Endothelial cell of umbilical vein (primary cell): ENCODE measurements at regions not wholly inside any gene's neighbourhood (a gene's known extent, or its start where the extent isn't known, plus 50 kb on each side); places are given as distances from the start of the nearest gene placed in this dataset.

Source experiments
- BruUV-seq: library from RNA; stranded (reverse); fragments of 400-500 nt; replicated peaks from 2 replicates; lab custom pipeline; 2021; lab: Mats Ljungman, UMichigan
- CTCF ChIA-PET: fragments of 300-600, 350-600 bp; sonication (Branson Sonifier 250); formaldehyde crosslinking; loops from one replicate; lab custom pipeline; 2021; ENCODE audit warnings: antibody characterized with exemption, inconsistent platforms; lab: Charles Lee
- POLR2A ChIA-PET: fragments of 300-600, 350-600 bp; sonication (Branson Sonifier 250); formaldehyde crosslinking; loops from one replicate; lab custom pipeline; 2021; ENCODE audit warnings: antibody characterized with exemption, inconsistent platforms; lab: Charles Lee
- DNase-seq: peaks from one replicate; pipeline ENCODE4 v3.0.0-alpha.2; 2011; ENCODE audit warnings: low read depth, low spot score
- FAIRE-seq: peaks from 2 replicates; lab custom pipeline; 2011; peaks lifted over from hg19 to GRCh38; lab: Jason Lieb, UNC
- H2AFZ ChIP-seq: 2 replicates; pipeline ENCODE4 v1.6.0; 2012; ENCODE audit warnings: low read depth, low read length, control low read depth, inconsistent platforms
- H3K27ac ChIP-seq: 2 replicates; pipeline ENCODE4 v1.5.1; 2011; ENCODE audit warnings: low read depth, mild to moderate bottlenecking, control low read depth, low read length, moderate library complexity; ENCODE audit not compliant: insufficient read depth
- H3K27me3 ChIP-seq, 2 experiments: 2 replicates each; pipeline versions ENCODE4 v1.6.0 to v1.6.1; 2011; ENCODE audit warnings: low read length in 2 of 2, mixed read lengths in 1 of 2; ENCODE audit not compliant: control insufficient read depth in 2 of 2, insufficient read depth in 2 of 2
- H3K36me3 ChIP-seq, 2 experiments: 2 replicates in 1 of 2; 3 replicates in 1 of 2; pipeline ENCODE4 v1.5.1; 2011; ENCODE audit warnings: low read length in 2 of 2, mild to moderate bottlenecking in 1 of 2, moderate library complexity in 1 of 2; ENCODE audit not compliant: control insufficient read depth in 2 of 2, insufficient read depth in 2 of 2; ENCODE audit errors: extremely low read depth in 1 of 2
- H3K4me1 ChIP-seq: 3 replicates; pipeline ENCODE4 v1.5.1; 2011; ENCODE audit warnings: mild to moderate bottlenecking, low read length; ENCODE audit not compliant: control insufficient read depth, insufficient read depth; ENCODE audit errors: extremely low read depth
- H3K4me2 ChIP-seq: 2 replicates; pipeline ENCODE4 v1.6.1; 2011; ENCODE audit warnings: low read length, control low read depth, mixed read lengths; ENCODE audit not compliant: insufficient read depth
- H3K4me3 ChIP-seq, 3 experiments: fragments of 200-600 bp in 1 of 3; sonication (generic), shearing (Covaris generic) in 1 of 3; replicated peaks in 1 of 3; 2 replicates each; pipeline ENCODE4 v1.5.1; 2011 to 2016; ENCODE audit warnings: control low read depth in 3 of 3, low read length in 3 of 3, mild to moderate bottlenecking in 2 of 3, inconsistent platforms in 1 of 3, low read depth in 1 of 3, moderate library complexity in 1 of 3; ENCODE audit not compliant: insufficient read depth in 1 of 3
- H3K79me2 ChIP-seq: 2 replicates; pipeline ENCODE4 v1.6.0; 2012; ENCODE audit warnings: low read length, inconsistent platforms; ENCODE audit not compliant: control insufficient read depth, insufficient read depth
- H3K9ac ChIP-seq: replicated peaks from 2 replicates; pipeline ENCODE3; 2011; ENCODE audit warnings: low read length, control low read depth; ENCODE audit not compliant: insufficient read depth; ENCODE audit errors: extremely low read depth
- H3K9me1 ChIP-seq: replicated peaks from 3 replicates; pipeline ENCODE4 v1.6.0; 2011; ENCODE audit warnings: mild to moderate bottlenecking, low read length; ENCODE audit not compliant: control insufficient read depth, insufficient read depth; ENCODE audit errors: extremely low read depth
- H3K9me3 ChIP-seq: replicated peaks from 2 replicates; pipeline ENCODE4 v1.5.1; 2012; ENCODE audit warnings: low read length, inconsistent platforms; ENCODE audit not compliant: control insufficient read depth, insufficient read depth
- H4K20me1 ChIP-seq: replicated peaks from 2 replicates; pipeline ENCODE3; 2011; ENCODE audit warnings: mild to moderate bottlenecking, low read length; ENCODE audit not compliant: control insufficient read depth, insufficient read depth; ENCODE audit errors: extremely low read depth
- CTCF ChIP-seq, 2 donors: IDR thresholded peaks; 1 replicate in 1 of 2; 2 replicates in 1 of 2; pipeline ENCODE4 v1.5.1; 2011; ENCODE audit warnings: low read length in 2 of 2, mild to moderate bottlenecking in 2 of 2, moderate library complexity in 2 of 2, control low read depth in 1 of 2, inconsistent platforms in 1 of 2, low read depth in 1 of 2; ENCODE audit not compliant: insufficient read depth in 1 of 2; ENCODE audit errors: extremely low read depth in 1 of 2
- EZH2 ChIP-seq: IDR thresholded peaks from 2 replicates; pipeline ENCODE4 v1.6.1; 2012; ENCODE audit warnings: borderline replicate concordance, low read depth, mild to moderate bottlenecking, moderate library complexity, low read length, inconsistent platforms; ENCODE audit not compliant: severe bottlenecking
- FOS ChIP-seq: IDR thresholded peaks from 2 replicates; pipeline ENCODE4 v1.6.1; 2011; ENCODE audit warnings: mild to moderate bottlenecking, low read length, moderate library complexity, borderline replicate concordance; ENCODE audit not compliant: insufficient read depth
- GATA2 ChIP-seq: IDR thresholded peaks from 2 replicates; pipeline ENCODE4 v1.7.0; 2011; ENCODE audit warnings: low read depth, mild to moderate bottlenecking, moderate library complexity, mixed read lengths, low read length; ENCODE audit not compliant: insufficient read length, insufficient read depth
- JUN ChIP-seq: IDR thresholded peaks from 2 replicates; pipeline ENCODE4 v1.6.1; 2011; ENCODE audit warnings: borderline replicate concordance, low read depth; ENCODE audit not compliant: insufficient read length, insufficient read depth
- MAX ChIP-seq: IDR thresholded peaks from 2 replicates; pipeline ENCODE4 v1.6.1; 2011; ENCODE audit not compliant: insufficient read depth, insufficient read length
- MYC ChIP-seq: IDR thresholded peaks from one replicate; pipeline ENCODE4 v1.6.1; 2011; ENCODE audit warnings: mild to moderate bottlenecking, low read depth, low read length
- POLR2A ChIP-seq: IDR thresholded peaks from 2 replicates; pipeline ENCODE4 v1.6.1; 2012; ENCODE audit warnings: low read depth, mild to moderate bottlenecking, control low read depth, low read length
- POLR2AphosphoS5 ChIP-seq: IDR thresholded peaks from 2 replicates; pipeline ENCODE4 v1.6.1; 2012; ENCODE audit warnings: low read depth, mild to moderate bottlenecking, control low read depth, low read length, moderate library complexity; ENCODE audit not compliant: insufficient read depth
- dilution Hi-C: fragments of 300-500 bp; cut with MboI; formaldehyde crosslinking; loops from one replicate; pipeline ENCODE4 v1.15.0; 2019; ENCODE audit warnings: low sequenced_read_pairs; ENCODE audit not compliant: extremely low pct_ligation_motif_present
- intact Hi-C: fragments of 100-400 bp; cut with micrococcal nuclease; formaldehyde crosslinking; loops from one replicate; pipeline ENCODE4 v1.10.0; 2022

- Histone ChIP-seq H3K27ac (no peak overlapping the region), H3K36me3 (no peaks in the 10 kb centered on the region), H3K9ac (no peak overlapping the region), H3K4me1 (no peaks in the 10 kb centered on the region), H3K9me1 (no peaks in the 10 kb centered on the region), H3K79me2 (no peaks in the 10 kb centered on the region), H2AFZ (no peak overlapping the region), H3K4me2 (no peak overlapping the region), H3K27me3 (no peaks in the 10 kb centered on the region), H4K20me1 (no peaks in the 10 kb centered on the region), H3K4me3 (no peak overlapping the region), H3K9me3 (no peaks in the 10 kb centered on the region)
- DNase-seq (no peak), FAIRE-seq (no peak)
- dilution Hi-C loops (no loop called here), intact Hi-C loops (no loop called here)
- POLR2A ChIA-PET: no interaction called here
- TF ChIP-seq MYC: no peak
- no peak for TF ChIP-seq POLR2A
- TF ChIP-seq MAX: no peak
- no peak for TF ChIP-seq POLR2AphosphoS5
- no peak for TF ChIP-seq JUN
- TF ChIP-seq FOS: no peak
- TF ChIP-seq GATA2: no peak
- TF ChIP-seq CTCF (IDR thresholded peaks at IDR 0.05; ENCODE audit: extremely low read depth in 1 of 2, insufficient read depth in 1 of 2, low read depth in 1 of 2, low read length in 2 of 2): no peak
- TF ChIP-seq EZH2: no peak
- no TSS peak for BruUV-seq
- CTCF ChIA-PET: interaction anchor here (1.1 to 1.6 kb wide), 2 partner anchors 116 to 162 kb away, joined by 3 to 4 read pairs; no protein-coding TSS in a partner anchor
Observed at GRCh38 chr1:47548637-47549036, 110.8 kb downstream of the FOXD2 start.
